MM.1S (cell line): ENCODE measurements at regions not wholly inside any gene's neighbourhood (a gene's known extent, or its start where the extent isn't known, plus 50 kb on each side); places are given as distances from the start of the nearest gene placed in this dataset.
"Not testable (repeated sequence)": the region's sequence is repeated elsewhere in the genome, so short reads cannot be mapped to it uniquely, and the experiment has no call there.

Source experiments
- DNase-seq: peaks from one replicate; pipeline ENCODE4 v3.0.0-alpha.2; 2015
- H2AFZ ChIP-seq: fragments of 300-600 bp; sonication (generic); 2 replicates; pipeline ENCODE4 v1.6.0; 2016; ENCODE audit warnings: antibody characterized with exemption, low read length
- H3F3A ChIP-seq: fragments of 300-600 bp; sonication (generic); 2 replicates; pipeline ENCODE4 v1.6.1; 2016; ENCODE audit warnings: mild to moderate bottlenecking, antibody characterized with exemption, low read length, moderate library complexity, mixed read lengths; ENCODE audit not compliant: insufficient read depth
- H3K27ac ChIP-seq: fragments of 300-600 bp; sonication (generic); 2 replicates; pipeline ENCODE4 v1.5.1; 2016; ENCODE audit warnings: mild to moderate bottlenecking, low read length
- H3K27me3 ChIP-seq: fragments of 300-600 bp; sonication (generic); replicated peaks from 2 replicates; pipeline ENCODE4 v1.6.0; 2016; ENCODE audit warnings: low read length; ENCODE audit not compliant: insufficient read depth
- H3K36me3 ChIP-seq: fragments of 300-600 bp; sonication (generic); replicated peaks from 2 replicates; pipeline ENCODE4 v1.6.1; 2016; ENCODE audit warnings: mild to moderate bottlenecking, low read length, mixed read lengths; ENCODE audit not compliant: insufficient read depth
- H3K4me1 ChIP-seq: fragments of 300-600 bp; sonication (generic); 2 replicates; pipeline ENCODE4 v1.6.1; 2016; ENCODE audit warnings: low read length, mixed read lengths
- H3K4me2 ChIP-seq: fragments of 300-600 bp; sonication (generic); 2 replicates; pipeline ENCODE4 v1.6.0; 2016; ENCODE audit warnings: low read depth, low read length
- H3K4me3 ChIP-seq: fragments of 300-600 bp; sonication (generic); 2 replicates; pipeline ENCODE4 v1.5.1; 2016; ENCODE audit warnings: low read length, mixed read lengths
- H3K79me2 ChIP-seq: fragments of 300-600 bp; sonication (generic); 2 replicates; pipeline ENCODE4 v1.6.1; 2016; ENCODE audit warnings: mixed run types, low read length, mixed read lengths
- H3K9ac ChIP-seq: fragments of 300-600 bp; sonication (generic); 2 replicates; pipeline ENCODE4 v1.6.1; 2016; ENCODE audit warnings: low read length, mixed read lengths
- H3K9me2 ChIP-seq: fragments of 300-600 bp; sonication (generic); replicated peaks from 2 replicates; pipeline ENCODE4 v1.6.1; 2016; ENCODE audit warnings: mild to moderate bottlenecking, low read length, mixed read lengths; ENCODE audit not compliant: insufficient read depth
- H3K9me3 ChIP-seq: fragments of 300-600 bp; sonication (generic); replicated peaks from 2 replicates; pipeline ENCODE4 v1.6.1; 2016; ENCODE audit warnings: mild to moderate bottlenecking, low read length, mixed read lengths; ENCODE audit not compliant: insufficient read depth
- H4K20me1 ChIP-seq: fragments of 300-600 bp; sonication (generic); 2 replicates; pipeline ENCODE4 v1.6.1; 2016; ENCODE audit warnings: mild to moderate bottlenecking, low read length, moderate library complexity, mixed read lengths; ENCODE audit not compliant: insufficient read depth
- EZH2 ChIP-seq: fragments of 300-600 bp; sonication (generic); optimal IDR thresholded peaks from 2 replicates; pipeline ENCODE3; 2017; ENCODE audit warnings: low read depth, mild to moderate bottlenecking, antibody characterized with exemption, low read length, mixed read lengths
- EZH2phosphoT487 ChIP-seq: fragments of 300-600 bp; sonication (generic); IDR thresholded peaks from 2 replicates; pipeline ENCODE4 v1.6.1; 2018; ENCODE audit warnings: antibody characterized with exemption, low read length
- TF ChIP-seq, protein P1 (sequence below): fragments of 300-600 bp; sonication (generic); IDR thresholded peaks from 2 replicates; pipeline ENCODE4 v1.5.1; 2016; ENCODE audit warnings: antibody characterized with exemption, low read length, mixed read lengths

DNA sequence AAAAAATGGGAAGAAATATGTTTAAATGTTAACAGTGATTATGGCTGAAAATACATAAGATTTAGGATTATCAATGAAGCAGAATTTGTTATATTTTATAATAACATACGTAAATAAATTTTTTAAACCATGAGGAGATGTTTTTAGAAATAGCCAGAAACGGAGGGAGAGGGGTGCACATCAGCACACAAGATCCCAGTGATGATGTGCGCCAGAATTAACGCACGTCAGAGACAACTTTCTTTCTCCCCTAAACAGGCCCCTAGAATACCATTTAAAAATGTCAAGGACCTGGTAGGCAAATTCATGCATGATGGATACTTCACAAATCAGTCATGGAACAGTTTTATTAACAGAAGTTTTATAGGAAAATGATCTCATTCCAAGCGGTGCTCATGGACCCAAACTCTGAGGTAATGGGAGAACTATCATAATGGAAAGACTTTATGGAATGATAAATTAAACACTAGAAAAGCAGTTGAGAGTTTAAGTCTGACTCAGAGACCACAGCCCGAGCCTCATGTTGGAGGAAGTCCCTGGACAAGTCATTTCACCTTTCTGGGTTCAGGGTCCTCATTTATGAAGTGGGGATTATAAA is 258.9 kb upstream of the GAS1 start:
- H3K27me3 ChIP-seq = no peaks in the 10 kb centered on the region
- H3K27ac ChIP-seq = no peak overlapping the region
- no peaks in the 10 kb centered on the region for H3K36me3 ChIP-seq
- H3K4me2 ChIP-seq = no peak overlapping the region
- H3K4me1 ChIP-seq = no peaks in the 10 kb centered on the region
- no peaks in the 10 kb centered on the region for H3K9me2 ChIP-seq
- H3K4me3 ChIP-seq = no peak overlapping the region
- H3K9me3 ChIP-seq = no peaks in the 10 kb centered on the region
- H2AFZ ChIP-seq = no peak overlapping the region
- no peaks in the 10 kb centered on the region for H3F3A ChIP-seq
- TF ChIP-seq EZH2 (no peak), EZH2phosphoT487 (no peak)
- TF ChIP-seq, protein P1, sequence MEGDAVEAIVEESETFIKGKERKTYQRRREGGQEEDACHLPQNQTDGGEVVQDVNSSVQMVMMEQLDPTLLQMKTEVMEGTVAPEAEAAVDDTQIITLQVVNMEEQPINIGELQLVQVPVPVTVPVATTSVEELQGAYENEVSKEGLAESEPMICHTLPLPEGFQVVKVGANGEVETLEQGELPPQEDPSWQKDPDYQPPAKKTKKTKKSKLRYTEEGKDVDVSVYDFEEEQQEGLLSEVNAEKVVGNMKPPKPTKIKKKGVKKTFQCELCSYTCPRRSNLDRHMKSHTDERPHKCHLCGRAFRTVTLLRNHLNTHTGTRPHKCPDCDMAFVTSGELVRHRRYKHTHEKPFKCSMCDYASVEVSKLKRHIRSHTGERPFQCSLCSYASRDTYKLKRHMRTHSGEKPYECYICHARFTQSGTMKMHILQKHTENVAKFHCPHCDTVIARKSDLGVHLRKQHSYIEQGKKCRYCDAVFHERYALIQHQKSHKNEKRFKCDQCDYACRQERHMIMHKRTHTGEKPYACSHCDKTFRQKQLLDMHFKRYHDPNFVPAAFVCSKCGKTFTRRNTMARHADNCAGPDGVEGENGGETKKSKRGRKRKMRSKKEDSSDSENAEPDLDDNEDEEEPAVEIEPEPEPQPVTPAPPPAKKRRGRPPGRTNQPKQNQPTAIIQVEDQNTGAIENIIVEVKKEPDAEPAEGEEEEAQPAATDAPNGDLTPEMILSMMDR = no peak
- DNase-seq = no peak
- no peak overlapping the region for H3K9ac ChIP-seq
- no peaks in the 10 kb centered on the region for H4K20me1 ChIP-seq
- H3K79me2 ChIP-seq = no peaks in the 10 kb centered on the region

- H3K4me1 ChIP-seq, H3K27me3 ChIP-seq, H3K4me3 ChIP-seq, H3K4me2 ChIP-seq, DNase-seq, H3K27ac ChIP-seq, H3K9ac ChIP-seq, H2AFZ ChIP-seq, H3K79me2 ChIP-seq, H3K9me3 ChIP-seq, H3K9me2 ChIP-seq, H3F3A ChIP-seq, H4K20me1 ChIP-seq, H3K36me3 ChIP-seq: not testable (repeated sequence)
These were observed 263.4 kb upstream of the GAS1 start for GRCh38 chr9:87210658-87211057.

GRCh38 chr9:87211669-87212068 is 264.4 kb upstream of the GAS1 start:
- H3K9me2 ChIP-seq = no peaks in the 10 kb centered on the region
- H2AFZ ChIP-seq = no peak overlapping the region
- no peaks in the 10 kb centered on the region for H3K36me3 ChIP-seq
- no peak for DNase-seq
- TF ChIP-seq EZH2phosphoT487 (no peak), EZH2 (no peak)
- TF ChIP-seq, protein P1 = no peak
- H4K20me1 ChIP-seq = no peaks in the 10 kb centered on the region
- H3K27ac ChIP-seq = no peak overlapping the region
- no peaks in the 10 kb centered on the region for H3K79me2 ChIP-seq
- H3K9me3 ChIP-seq = no peaks in the 10 kb centered on the region
- no peak overlapping the region for H3K9ac ChIP-seq
- H3K27me3 ChIP-seq = no peaks in the 10 kb centered on the region
- no peaks in the 10 kb centered on the region for H3F3A ChIP-seq
- no peaks in the 10 kb centered on the region for H3K4me1 ChIP-seq
- H3K4me2 ChIP-seq = no peak overlapping the region
- no peak overlapping the region for H3K4me3 ChIP-seq

DNA sequence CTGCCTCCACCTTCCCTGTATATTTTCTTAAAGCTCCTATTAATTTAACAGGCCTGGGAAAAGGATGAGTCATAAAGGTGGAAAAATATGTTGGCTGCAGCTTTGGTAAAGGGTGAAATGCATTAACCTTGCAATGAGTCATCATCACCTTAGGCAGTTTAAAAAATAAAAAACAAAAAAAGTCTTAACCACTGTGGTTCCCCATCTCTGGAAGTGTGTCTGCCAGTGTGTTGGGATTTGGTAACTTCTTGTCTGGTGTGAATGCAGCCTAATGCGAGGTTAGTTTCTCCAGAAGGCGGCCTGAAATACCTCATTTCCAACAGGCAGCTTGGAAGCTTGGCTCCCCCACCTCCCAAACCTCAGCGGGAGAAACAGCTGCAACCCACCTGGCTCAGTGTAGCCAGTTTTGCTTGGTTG is 265.3 kb upstream of the GAS1 start:
- no peak for DNase-seq
- H3K4me1 ChIP-seq = no peaks in the 10 kb centered on the region
- H3K9me3 ChIP-seq = no peaks in the 10 kb centered on the region
- H2AFZ ChIP-seq = no peak overlapping the region
- H3K9me2 ChIP-seq = no peaks in the 10 kb centered on the region
- H3K4me2 ChIP-seq = no peak overlapping the region
- no peaks in the 10 kb centered on the region for H3F3A ChIP-seq
- H4K20me1 ChIP-seq = no peaks in the 10 kb centered on the region
- no peaks in the 10 kb centered on the region for H3K27me3 ChIP-seq
- H3K4me3 ChIP-seq = no peak overlapping the region
- no peaks in the 10 kb centered on the region for H3K79me2 ChIP-seq
- no peak overlapping the region for H3K27ac ChIP-seq
- H3K9ac ChIP-seq = no peak overlapping the region
- TF ChIP-seq EZH2 = no peak
- TF ChIP-seq EZH2phosphoT487 = no peak
- TF ChIP-seq, protein P1 = no peak
- H3K36me3 ChIP-seq = no peaks in the 10 kb centered on the region
